NCI-H774 (cell line): ENCODE measurements at regions not wholly inside any gene's neighbourhood (a gene's known extent, or its start where the extent isn't known, plus 50 kb on each side); places are given as distances from the start of the nearest gene placed in this dataset.

ENCODE experiments used
- DNase-seq: peaks from one replicate; lab custom pipeline; 2025; lab: John Stamatoyannopoulos, UW

DNA sequence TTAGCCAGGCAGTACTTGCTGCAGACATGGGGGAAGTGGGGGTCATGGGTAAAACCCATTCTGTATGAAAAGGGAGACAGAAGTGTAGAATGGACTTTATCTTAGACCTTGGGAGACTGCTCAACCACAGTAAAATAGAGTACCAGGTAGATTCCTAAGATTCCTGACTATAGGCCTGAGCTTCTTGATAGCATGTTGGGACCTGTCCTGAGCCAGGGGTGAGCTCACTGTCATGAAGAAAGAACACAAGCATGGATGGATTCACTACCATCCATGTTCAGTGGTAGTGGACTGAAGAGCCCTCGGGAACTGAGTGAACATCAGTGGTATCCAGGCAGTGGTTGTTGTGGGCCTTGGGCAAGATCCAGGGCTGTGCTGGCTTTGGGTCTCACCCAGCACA lies 1003.8 kb downstream of the TMTC2 start:
- DNase-seq, result no peak

GRCh38 chr12:83689333-83689732 lies 1002.6 kb downstream of the TMTC2 start:
- DNase-seq, result no peak

DNA sequence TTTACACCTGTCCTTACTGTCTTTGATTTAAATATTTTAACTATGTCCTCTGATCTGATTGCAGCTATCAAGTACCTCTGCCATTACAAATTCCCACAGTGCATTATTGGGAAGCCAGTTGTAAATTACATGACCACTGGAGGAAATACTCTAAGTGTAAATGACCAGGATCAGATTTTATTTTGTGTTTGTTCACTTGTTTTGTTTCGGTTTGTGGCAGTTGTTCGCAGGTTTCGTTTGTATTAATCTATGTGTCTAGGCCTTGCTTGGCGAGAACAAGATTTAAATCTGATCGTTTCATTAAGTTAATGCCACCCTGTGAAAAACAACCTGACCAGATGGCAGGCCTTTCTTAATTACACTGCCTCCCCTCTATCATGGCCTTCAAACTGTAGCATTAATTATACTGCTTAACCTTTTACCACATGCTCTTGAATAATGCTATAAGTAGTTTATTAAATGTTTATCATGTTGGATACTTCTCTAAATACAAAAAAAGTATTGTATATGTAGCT lies 990.1 kb downstream of the TMTC2 start:
- DNase-seq, result peak; percentile 15

GRCh38 chr12:83666690-83667089 lies 980.0 kb downstream of the TMTC2 start:
- DNase-seq, result no peak

DNA sequence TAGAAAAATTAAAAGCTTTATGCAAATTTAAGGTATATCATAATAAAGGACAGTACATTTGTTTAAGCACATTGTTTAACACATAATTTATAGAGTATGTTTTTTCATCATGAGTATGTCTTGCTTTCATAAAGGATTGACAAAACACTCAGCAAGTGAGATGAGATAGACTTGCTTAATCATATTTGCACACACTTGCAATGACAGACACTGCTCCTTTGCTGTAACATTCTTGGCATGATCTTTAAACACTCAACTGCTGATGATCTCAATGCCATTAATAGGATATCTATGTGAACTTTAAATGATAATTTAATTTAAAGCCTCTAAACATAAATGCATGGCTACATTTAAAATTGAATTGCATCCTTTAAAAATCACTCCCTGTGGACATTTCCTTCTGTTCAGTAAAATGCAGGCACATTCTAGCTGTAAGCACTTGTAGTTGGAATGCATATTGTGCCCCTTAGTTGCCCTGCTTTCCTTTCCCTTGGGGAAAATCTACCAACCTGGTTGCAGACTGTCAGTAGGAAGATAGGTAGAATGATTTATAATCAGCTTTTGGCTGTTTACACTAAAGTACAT lies 979.0 kb downstream of the TMTC2 start:
- no peak for DNase-seq

GRCh38 chr12:83664650-83665049 lies 977.9 kb downstream of the TMTC2 start:
- no peak for DNase-seq

DNA sequence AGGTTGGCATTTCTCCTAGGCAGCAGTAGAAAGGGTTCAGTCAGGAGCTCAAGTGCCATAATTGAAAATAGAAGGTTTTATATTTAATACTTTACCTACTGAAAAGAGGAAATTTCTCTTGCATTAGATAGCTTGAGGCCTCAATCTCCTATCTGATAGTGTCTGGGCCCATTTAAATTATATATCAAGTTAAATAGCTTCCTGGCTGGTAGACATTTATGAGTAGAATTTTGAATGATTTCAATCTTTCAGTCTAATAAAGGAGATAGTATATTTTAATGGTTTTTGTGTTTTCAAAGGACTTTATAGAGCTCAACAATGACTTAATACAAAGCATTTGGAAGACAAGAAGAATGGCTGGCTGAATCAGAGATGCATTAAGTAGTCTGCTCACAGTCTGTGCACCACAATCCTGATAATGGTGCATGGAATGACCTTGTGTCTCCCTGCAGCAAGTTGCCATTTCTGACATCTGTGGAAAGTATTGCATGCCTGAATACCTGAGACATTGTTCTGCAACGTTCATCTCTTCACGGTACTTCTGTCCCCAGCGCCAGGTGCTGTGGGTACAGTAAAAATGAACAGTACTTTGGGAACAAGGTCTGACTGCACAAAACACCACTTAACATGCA lies 974.1 kb downstream of the TMTC2 start:
- no peak for DNase-seq

DNA sequence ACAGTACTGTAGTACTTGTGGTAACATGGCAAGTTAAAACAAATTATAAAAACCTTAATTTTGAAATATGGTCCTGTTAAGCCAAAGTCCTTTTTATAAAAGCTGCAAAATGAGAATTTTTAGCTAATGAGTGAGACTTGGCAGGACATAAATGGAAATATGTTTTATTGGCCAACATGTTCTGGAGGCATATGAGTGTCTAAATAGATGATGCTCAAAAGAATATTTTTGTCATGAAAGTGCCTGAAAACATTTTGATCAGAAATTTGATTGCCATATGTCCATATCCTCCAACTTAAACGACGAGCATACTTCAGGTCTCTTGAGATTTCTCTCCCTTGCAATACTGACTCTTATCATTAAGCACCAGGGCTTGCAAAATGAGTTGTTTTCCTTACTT lies 972.6 kb downstream of the TMTC2 start:
- DNase-seq, result no peak

GRCh38 chr12:83656004-83656403 lies 969.3 kb downstream of the TMTC2 start:
- no peak for DNase-seq

- DNase-seq, result no peak
These were observed 955.5 kb downstream of the TMTC2 start for GRCh38 chr12:83642205-83642604.

DNA sequence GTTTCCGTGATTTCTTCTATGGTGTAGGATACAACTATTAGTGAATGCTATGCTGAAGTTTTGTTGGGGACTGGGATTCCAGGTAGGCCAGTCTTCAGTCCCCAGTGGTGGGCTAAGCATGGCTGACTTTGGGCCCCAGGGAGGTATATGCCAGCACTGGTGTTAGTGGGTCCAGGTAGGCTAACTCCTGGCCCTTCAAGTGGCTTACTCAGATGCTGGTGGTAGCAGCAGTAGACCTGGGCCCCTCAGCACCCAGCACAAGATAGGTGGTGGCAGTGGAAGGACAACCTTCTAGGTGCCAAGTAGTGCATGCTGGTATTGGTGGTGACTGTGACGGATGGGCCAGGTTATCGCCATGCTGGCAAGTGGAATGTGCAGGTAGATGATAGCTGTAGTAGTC lies 955.1 kb downstream of the TMTC2 start:
- no peak for DNase-seq

- DNase-seq, result no peak
These were observed 948.1 kb downstream of the TMTC2 start for GRCh38 chr12:83634726-83635267.

DNA sequence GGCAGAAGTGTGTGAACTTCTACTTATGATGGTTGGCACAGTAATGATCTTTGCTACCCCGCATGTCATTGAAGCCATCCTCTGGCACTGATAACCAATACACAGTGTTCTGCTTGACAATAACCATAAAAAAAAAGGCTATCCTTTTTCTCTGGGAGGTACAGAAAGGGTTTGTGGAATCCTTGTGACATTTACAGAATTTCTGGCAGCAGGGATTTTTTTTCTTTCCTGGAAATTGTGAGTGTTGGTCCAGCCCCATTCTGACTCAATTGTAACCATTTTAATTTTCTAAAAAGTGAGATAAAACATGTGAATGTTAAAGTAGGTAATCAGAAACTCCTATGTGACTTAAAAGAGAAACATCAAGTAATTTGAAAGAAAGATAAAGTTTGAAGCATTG lies 943.8 kb downstream of the TMTC2 start:
- no peak for DNase-seq

DNA sequence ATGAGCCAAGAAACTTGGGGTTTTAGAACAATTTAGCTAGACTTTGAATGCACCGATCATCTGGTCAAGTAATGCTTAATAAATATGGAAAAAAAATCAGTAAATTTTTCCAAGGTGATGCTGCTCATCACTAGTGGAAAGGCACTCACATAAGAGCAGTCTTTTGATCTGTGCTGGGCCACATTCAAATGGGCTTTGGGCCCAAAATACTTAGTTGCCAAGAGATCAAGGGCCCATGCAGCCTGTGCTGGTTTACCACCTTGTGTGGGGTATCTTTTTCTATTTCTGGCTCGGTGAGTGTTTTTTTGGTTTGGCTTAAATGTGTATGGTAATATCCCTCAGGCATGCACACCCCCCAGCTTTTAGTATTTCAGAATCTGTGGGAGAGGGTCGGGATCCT lies 943.2 kb downstream of the TMTC2 start:
- no peak for DNase-seq

- DNase-seq, result no peak
These were observed 935.5 kb downstream of the TMTC2 start for GRCh38 chr12:83622205-83622604.

- DNase-seq, result no peak
These were observed 933.3 kb downstream of the TMTC2 start for GRCh38 chr12:83619973-83620372.

- DNase-seq, result no peak
These were observed 928.4 kb downstream of the TMTC2 start for GRCh38 chr12:83615152-83615551.

- no peak for DNase-seq
These were observed 926.9 kb downstream of the TMTC2 start for GRCh38 chr12:83613586-83614110.

GRCh38 chr12:83603106-83603505 lies 916.4 kb downstream of the TMTC2 start:
- DNase-seq, result no peak

GRCh38 chr12:83575326-83575725 lies 888.6 kb downstream of the TMTC2 start:
- DNase-seq, result no peak

DNA sequence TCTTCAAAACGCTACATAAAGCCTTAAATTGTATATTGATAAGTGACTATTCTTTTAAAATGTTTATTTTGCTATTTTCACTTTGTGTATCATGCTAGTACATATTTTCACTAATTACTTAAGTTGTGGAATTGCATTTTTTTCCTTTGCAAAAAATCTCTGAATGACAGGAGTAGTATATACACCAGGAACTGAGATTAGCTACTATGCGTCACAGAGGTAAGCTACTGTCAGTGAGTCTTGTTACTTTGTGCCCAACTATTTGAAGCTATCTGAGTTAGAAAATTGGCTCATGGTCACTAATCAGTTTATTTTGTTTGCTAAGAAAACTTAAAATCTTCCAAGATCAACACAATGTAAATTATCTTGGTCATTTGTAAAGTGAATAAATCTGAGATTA lies 887.4 kb downstream of the TMTC2 start:
- no peak for DNase-seq

DNA sequence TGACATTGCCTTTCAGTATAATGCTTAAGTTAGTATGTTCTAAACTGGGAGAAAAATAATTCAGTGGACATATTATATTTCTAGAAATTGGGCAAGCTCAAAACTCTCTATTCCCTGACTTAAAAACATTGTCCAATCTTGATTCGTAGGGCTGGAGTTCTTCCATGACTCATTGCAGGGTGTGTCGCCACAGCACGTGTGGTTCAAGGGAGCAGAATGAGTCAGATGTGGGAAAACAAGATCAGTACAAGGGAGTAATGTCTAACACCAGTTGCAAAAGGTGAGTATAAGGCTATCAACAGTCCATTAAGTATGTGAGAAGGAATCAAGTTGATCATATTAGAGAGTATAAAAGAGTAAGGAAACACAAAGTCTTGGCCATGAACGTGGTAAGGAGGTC lies 887.0 kb downstream of the TMTC2 start:
- DNase-seq, result no peak

GRCh38 chr12:83559650-83560049 lies 872.9 kb downstream of the TMTC2 start:
- no peak for DNase-seq
